ENCODE measurements at regions not wholly inside any gene's neighbourhood (a gene's known extent, or its start where the extent isn't known, plus 50 kb on each side); places are given as distances from the start of the nearest gene placed in this dataset.

DNA sequence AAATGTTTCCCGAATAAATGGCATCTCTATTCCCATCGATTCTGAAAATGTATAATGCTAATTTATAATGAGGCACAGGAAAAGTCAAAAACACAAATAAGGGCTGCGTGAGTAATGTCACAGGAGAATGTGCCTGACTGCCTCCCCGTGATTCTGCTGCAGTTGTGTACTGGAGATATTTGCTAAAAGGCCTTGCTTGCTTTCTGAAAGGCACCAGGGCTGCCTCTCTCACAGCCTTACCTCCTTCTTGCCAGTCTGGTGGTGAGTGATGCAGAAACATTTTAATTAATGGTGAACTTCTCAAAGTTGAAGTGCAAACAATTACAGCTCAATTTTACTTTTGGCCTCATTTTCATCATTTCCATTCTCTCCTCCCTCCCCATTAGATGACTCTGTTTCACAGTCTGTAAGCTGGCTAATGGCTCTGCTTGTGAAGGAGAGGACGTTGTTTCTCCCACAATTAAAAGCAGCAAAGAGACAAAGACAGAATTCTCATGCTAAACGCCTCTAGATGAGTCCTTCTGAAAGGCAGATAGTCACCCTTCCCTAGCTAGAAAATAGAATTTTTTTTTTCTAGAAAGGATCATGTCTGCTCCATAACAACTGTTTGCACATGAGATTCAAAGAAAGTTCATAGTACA is 377.6 kb downstream of the MDFIC start:
- TF ChIP-seq, protein P1, sequence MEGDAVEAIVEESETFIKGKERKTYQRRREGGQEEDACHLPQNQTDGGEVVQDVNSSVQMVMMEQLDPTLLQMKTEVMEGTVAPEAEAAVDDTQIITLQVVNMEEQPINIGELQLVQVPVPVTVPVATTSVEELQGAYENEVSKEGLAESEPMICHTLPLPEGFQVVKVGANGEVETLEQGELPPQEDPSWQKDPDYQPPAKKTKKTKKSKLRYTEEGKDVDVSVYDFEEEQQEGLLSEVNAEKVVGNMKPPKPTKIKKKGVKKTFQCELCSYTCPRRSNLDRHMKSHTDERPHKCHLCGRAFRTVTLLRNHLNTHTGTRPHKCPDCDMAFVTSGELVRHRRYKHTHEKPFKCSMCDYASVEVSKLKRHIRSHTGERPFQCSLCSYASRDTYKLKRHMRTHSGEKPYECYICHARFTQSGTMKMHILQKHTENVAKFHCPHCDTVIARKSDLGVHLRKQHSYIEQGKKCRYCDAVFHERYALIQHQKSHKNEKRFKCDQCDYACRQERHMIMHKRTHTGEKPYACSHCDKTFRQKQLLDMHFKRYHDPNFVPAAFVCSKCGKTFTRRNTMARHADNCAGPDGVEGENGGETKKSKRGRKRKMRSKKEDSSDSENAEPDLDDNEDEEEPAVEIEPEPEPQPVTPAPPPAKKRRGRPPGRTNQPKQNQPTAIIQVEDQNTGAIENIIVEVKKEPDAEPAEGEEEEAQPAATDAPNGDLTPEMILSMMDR (IDR thresholded peaks at IDR 0.05), result no peak
- TF ChIP-seq EZH2 (IDR thresholded peaks at IDR 0.05; ENCODE audit: borderline replicate concordance, insufficient read depth, low read depth, low read length, poor library complexity, severe bottlenecking), result no peak
- Mint-ChIP-seq H3K27me3 (no peaks in the 10 kb centered on the region), H3K4me1 (no peaks in the 10 kb centered on the region), H3K4me3 (no peak overlapping the region), H3K9me3 (ENCODE audit: insufficient read depth) (no peaks in the 10 kb centered on the region), H3K27ac (no peak overlapping the region)
- H3K9ac ChIP-seq (ENCODE audit: low read length), result no peak overlapping the region
- no peak overlapping the region for H3K4me3 ChIP-seq (ENCODE audit: control extremely low read depth in 1 of 5, extremely low read depth in 1 of 5, insufficient read depth in 1 of 5, low read depth in 2 of 5, low read length in 4 of 5)
- H3K36me3 ChIP-seq (replicated peaks in 1 of 2; ENCODE audit: control extremely low read depth in 1 of 2, control insufficient read depth in 1 of 2, extremely low read depth in 1 of 2, insufficient read depth in 2 of 2, low read length in 1 of 2), result no peaks in the 10 kb centered on the region
- no peaks in the 10 kb centered on the region for H3K4me1 ChIP-seq (ENCODE audit: control insufficient read depth in 2 of 2, insufficient read depth in 2 of 2, low read length in 2 of 2)
- H2AFZ ChIP-seq (ENCODE audit: insufficient read depth, low read depth, low read length, poor library complexity, severe bottlenecking), result no peak overlapping the region
- ChIA-PET POLR2A (no interaction called here), CTCF (no interaction called here)
- ATAC-seq (ENCODE audit: low read depth) (no peak), DNase-seq (no peak)
- WGBS (ENCODE audit: insufficient coverage), result 80% methylated on average over 1 of the region's 6 CpGs
- H3K79me2 ChIP-seq (ENCODE audit: control insufficient read depth, insufficient read depth, low read length), result no peaks in the 10 kb centered on the region
- H4K20me1 ChIP-seq (ENCODE audit: control insufficient read depth, insufficient read depth, low read length, poor library complexity, severe bottlenecking), result no peaks in the 10 kb centered on the region
- intact Hi-C loops (cut with micrococcal nuclease), result no loop called here
- no peak overlapping the region for H3K27ac ChIP-seq (ENCODE audit: low read length in 2 of 2)
- H3K4me2 ChIP-seq (replicated peaks; ENCODE audit: low read depth, low read length, poor library complexity, severe bottlenecking), result no peak overlapping the region
- H3K27me3 ChIP-seq (replicated peaks in 1 of 4; ENCODE audit: control extremely low read depth in 1 of 4, control insufficient read depth in 3 of 4, insufficient read depth in 4 of 4, low read length in 3 of 4), result no peaks in the 10 kb centered on the region
- no peaks in the 10 kb centered on the region for H3K9me3 ChIP-seq (ENCODE audit: control extremely low read depth in 1 of 3, control insufficient read depth in 2 of 3, insufficient read depth in 1 of 3, low read length in 2 of 3)

- TF ChIP-seq, protein P1 (IDR thresholded peaks at IDR 0.05), result no peak
- no peak for TF ChIP-seq EZH2 (IDR thresholded peaks at IDR 0.05; ENCODE audit: borderline replicate concordance, insufficient read depth, low read depth, low read length, poor library complexity, severe bottlenecking)
- ChIA-PET POLR2A (no interaction called here), CTCF (no interaction called here)
- peaks cover 2% of the 10 kb centered on the region for H3K27me3 Mint-ChIP-seq
- no peaks in the 10 kb centered on the region for H3K9me3 Mint-ChIP-seq (ENCODE audit: insufficient read depth)
- H3K9ac ChIP-seq (ENCODE audit: low read length), result no peak overlapping the region
- no peak for DNase-seq
- no peaks in the 10 kb centered on the region for H3K36me3 ChIP-seq (replicated peaks in 1 of 2; ENCODE audit: control extremely low read depth in 1 of 2, control insufficient read depth in 1 of 2, extremely low read depth in 1 of 2, insufficient read depth in 2 of 2, low read length in 1 of 2)
- H3K4me3 ChIP-seq (ENCODE audit: control extremely low read depth in 1 of 5, extremely low read depth in 1 of 5, insufficient read depth in 1 of 5, low read depth in 2 of 5, low read length in 4 of 5), result no peak overlapping the region
- no peaks in the 10 kb centered on the region for H3K4me1 ChIP-seq (ENCODE audit: control insufficient read depth in 2 of 2, insufficient read depth in 2 of 2, low read length in 2 of 2)
- no peaks in the 10 kb centered on the region for H3K9me3 ChIP-seq (ENCODE audit: control extremely low read depth in 1 of 3, control insufficient read depth in 2 of 3, insufficient read depth in 1 of 3, low read length in 2 of 3)
- no peak overlapping the region for H2AFZ ChIP-seq (ENCODE audit: insufficient read depth, low read depth, low read length, poor library complexity, severe bottlenecking)
- ATAC-seq (ENCODE audit: low read depth), result no peak
- H3K4me2 ChIP-seq (replicated peaks; ENCODE audit: low read depth, low read length, poor library complexity, severe bottlenecking), result no peak overlapping the region
- H3K4me3 Mint-ChIP-seq, result no peak overlapping the region
- H3K27ac Mint-ChIP-seq, result no peak overlapping the region
- H3K79me2 ChIP-seq (ENCODE audit: control insufficient read depth, insufficient read depth, low read length), result no peaks in the 10 kb centered on the region
- intact Hi-C loops (cut with micrococcal nuclease), result no loop called here
- no peaks in the 10 kb centered on the region for H3K27me3 ChIP-seq (replicated peaks in 1 of 4; ENCODE audit: control extremely low read depth in 1 of 4, control insufficient read depth in 3 of 4, insufficient read depth in 4 of 4, low read length in 3 of 4)
- no peaks in the 10 kb centered on the region for H3K4me1 Mint-ChIP-seq
- H4K20me1 ChIP-seq (ENCODE audit: control insufficient read depth, insufficient read depth, low read length, poor library complexity, severe bottlenecking), result no peaks in the 10 kb centered on the region
- H3K27ac ChIP-seq (ENCODE audit: low read length in 2 of 2), result no peak overlapping the region
Measured at GRCh38 chr7:115297656-115298055, 375.8 kb downstream of the MDFIC start.
